HCT116 (cell line): ENCODE measurements at regions not wholly inside any gene's neighbourhood (a gene's known extent, or its start where the extent isn't known, plus 50 kb on each side); places are given as distances from the start of the nearest gene placed in this dataset.

Experiments used
- FOSL1 ChIP-seq: IDR thresholded peaks from 2 replicates; pipeline ENCODE4 v1.6.1; 2012; ENCODE audit warnings: low read depth
- POLR2A ChIP-seq: IDR thresholded peaks from 2 replicates; pipeline ENCODE4 v1.7.0; 2011; ENCODE audit warnings: borderline replicate concordance; ENCODE audit not compliant: insufficient read depth, insufficient read length; ENCODE audit errors: extremely low read depth
- YY1 ChIP-seq: IDR thresholded peaks from 2 replicates; pipeline ENCODE4 v1.6.1; 2011; ENCODE audit warnings: low read length, low read depth, moderate library complexity, mild to moderate bottlenecking; ENCODE audit not compliant: insufficient replicate concordance; ENCODE audit errors: extremely low read depth
- TF ChIP-seq, protein P1 (sequence below), 3 experiments: fragments of 200-600 bp in 1 of 3; sonication (generic) in 1 of 3; IDR thresholded peaks in 2 of 3; conservative IDR thresholded peaks in 1 of 3; 2 replicates each; pipeline ENCODE4 v1.5.1; 2012 to 2017; ENCODE audit warnings: low read depth in 2 of 3, low read length in 2 of 3, antibody characterized with exemption in 1 of 3, borderline replicate concordance in 1 of 3, control low read depth in 1 of 3, mild to moderate bottlenecking in 1 of 3, mixed read lengths in 1 of 3, mixed run types in 1 of 3, moderate library complexity in 1 of 3; ENCODE audit not compliant: insufficient read depth in 1 of 3

DNA sequence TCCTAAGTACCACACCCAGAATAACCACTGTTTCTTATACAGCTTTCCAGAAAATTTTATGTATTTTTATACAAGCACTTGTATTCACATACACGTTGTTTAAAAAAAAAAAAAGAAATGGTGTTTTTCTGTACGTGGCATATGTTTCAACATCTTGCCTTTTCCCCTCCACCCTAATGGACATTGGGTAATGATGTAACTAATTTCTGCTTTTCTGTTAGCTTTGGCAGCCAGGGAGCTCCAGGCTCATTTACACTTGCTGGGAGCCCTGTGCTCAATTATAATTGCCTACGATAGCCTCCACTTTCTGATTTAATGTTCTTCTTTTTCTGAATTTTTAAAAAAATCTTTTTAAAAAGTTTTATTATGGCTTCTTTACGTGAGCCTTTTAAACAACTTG lies 352.4 kb downstream of the UTRN start:
- TF ChIP-seq, protein P1, sequence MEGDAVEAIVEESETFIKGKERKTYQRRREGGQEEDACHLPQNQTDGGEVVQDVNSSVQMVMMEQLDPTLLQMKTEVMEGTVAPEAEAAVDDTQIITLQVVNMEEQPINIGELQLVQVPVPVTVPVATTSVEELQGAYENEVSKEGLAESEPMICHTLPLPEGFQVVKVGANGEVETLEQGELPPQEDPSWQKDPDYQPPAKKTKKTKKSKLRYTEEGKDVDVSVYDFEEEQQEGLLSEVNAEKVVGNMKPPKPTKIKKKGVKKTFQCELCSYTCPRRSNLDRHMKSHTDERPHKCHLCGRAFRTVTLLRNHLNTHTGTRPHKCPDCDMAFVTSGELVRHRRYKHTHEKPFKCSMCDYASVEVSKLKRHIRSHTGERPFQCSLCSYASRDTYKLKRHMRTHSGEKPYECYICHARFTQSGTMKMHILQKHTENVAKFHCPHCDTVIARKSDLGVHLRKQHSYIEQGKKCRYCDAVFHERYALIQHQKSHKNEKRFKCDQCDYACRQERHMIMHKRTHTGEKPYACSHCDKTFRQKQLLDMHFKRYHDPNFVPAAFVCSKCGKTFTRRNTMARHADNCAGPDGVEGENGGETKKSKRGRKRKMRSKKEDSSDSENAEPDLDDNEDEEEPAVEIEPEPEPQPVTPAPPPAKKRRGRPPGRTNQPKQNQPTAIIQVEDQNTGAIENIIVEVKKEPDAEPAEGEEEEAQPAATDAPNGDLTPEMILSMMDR (IDR thresholded peaks at IDR 0.05 in 2 of 3, conservative IDR thresholded peaks at IDR 0.05 in 1 of 3; ENCODE audit: borderline replicate concordance in 1 of 3, insufficient read depth in 1 of 3, low read depth in 2 of 3, low read length in 2 of 3): no peak
- TF ChIP-seq YY1 (no peak), POLR2A (no peak), FOSL1 (no peak)
